GM12864 (cell line): ENCODE measurements at regions not wholly inside any gene's neighbourhood (a gene's known extent, or its start where the extent isn't known, plus 50 kb on each side); places are given as distances from the start of the nearest gene placed in this dataset.
"Not testable (repeated sequence)": the region's sequence is repeated elsewhere in the genome, so short reads cannot be mapped to it uniquely, and the experiment has no call there.

ENCODE experiments used
- DNase-seq: peaks from one replicate; pipeline ENCODE4 v3.0.0-alpha.2; 2011; ENCODE audit warnings: low read depth
- H3K4me3 ChIP-seq: 2 replicates; pipeline ENCODE4 v1.5.1; 2011; ENCODE audit warnings: mild to moderate bottlenecking, low read depth, low read length, control low read depth
- TF ChIP-seq, protein P1 (sequence below): IDR thresholded peaks from 2 replicates; pipeline ENCODE4 v1.5.1; 2011; ENCODE audit warnings: low read depth, mild to moderate bottlenecking, moderate library complexity, low read length, control low read depth, inconsistent platforms; ENCODE audit errors: missing control alignments

DNA sequence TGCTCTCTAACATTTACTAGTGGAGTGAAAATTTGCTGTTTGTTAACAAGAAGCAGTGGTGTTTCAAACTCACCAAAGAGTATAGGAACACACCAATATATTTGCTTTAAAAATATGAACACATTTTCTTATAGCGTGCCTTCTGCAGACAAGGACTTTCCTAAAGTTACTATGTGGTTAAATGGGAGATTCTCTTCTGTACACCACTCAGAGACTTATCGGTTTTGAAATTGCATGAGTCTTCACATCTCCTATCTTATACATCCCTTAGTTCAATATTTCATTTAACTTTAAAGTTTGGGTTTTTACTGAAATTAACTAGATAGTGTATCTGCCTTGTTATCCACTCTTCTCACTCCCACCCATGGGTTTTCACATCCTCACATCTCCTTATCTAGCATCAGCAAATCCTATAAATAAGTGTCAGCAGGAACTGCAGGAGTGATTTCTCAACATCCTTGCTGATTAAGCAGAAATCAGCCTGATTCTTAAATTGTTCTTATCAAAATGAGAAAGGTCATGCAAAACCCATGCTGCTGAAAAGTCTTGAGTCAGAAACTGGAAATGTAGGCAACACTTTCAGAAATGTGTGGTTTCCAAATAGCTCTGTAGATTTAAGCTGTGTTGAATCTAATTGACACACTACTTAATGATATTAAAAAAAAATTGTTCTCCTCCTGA is 1075.6 kb upstream of the GJE1 start:
- no peak for DNase-seq
- H3K4me3 ChIP-seq = no peak overlapping the region
- TF ChIP-seq, protein P1, sequence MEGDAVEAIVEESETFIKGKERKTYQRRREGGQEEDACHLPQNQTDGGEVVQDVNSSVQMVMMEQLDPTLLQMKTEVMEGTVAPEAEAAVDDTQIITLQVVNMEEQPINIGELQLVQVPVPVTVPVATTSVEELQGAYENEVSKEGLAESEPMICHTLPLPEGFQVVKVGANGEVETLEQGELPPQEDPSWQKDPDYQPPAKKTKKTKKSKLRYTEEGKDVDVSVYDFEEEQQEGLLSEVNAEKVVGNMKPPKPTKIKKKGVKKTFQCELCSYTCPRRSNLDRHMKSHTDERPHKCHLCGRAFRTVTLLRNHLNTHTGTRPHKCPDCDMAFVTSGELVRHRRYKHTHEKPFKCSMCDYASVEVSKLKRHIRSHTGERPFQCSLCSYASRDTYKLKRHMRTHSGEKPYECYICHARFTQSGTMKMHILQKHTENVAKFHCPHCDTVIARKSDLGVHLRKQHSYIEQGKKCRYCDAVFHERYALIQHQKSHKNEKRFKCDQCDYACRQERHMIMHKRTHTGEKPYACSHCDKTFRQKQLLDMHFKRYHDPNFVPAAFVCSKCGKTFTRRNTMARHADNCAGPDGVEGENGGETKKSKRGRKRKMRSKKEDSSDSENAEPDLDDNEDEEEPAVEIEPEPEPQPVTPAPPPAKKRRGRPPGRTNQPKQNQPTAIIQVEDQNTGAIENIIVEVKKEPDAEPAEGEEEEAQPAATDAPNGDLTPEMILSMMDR = no peak

DNA sequence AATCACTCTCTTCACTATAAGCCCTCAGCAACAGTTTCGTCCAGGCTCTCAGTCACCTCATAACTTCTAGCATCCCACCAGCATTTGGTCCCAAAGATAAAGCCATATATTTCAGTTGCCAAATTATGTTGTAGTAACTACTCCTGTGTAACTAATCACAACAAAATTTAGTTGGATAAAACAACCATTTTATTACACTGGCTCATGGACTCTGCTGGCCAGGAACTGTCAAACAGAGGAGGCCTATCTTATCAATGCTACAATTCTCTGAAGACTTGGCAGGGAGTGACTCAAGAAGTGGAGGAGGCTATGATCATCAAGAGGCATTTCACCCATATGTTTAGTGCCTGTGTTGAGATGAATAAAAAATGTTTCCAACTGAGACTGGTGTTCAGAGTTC is 1082.3 kb upstream of the GJE1 start:
- H3K4me3 ChIP-seq = no peak overlapping the region
- TF ChIP-seq, protein P1 = no peak
- no peak for DNase-seq

DNA sequence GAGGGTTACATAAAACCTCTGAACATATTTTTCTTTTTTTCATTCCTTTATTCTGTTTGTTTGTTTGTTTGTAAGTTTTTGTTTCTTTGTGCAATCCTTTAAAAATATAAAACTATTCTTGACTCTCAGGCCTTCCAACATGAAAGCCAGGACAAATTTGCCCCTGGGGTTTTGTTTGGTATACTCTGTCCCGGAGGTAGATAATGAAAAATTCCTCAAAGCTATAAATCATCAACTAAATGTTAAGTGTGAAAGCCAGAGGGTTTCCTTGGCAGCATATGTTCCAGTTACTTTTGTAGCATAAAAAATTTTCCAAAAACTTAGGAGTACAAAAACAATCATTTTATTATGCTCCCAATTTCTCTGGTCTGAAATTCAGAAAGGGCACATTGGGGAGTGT is 1084.3 kb upstream of the GJE1 start:
- no peak for DNase-seq
- TF ChIP-seq, protein P1 = no peak
- H3K4me3 ChIP-seq = no peak overlapping the region

DNA sequence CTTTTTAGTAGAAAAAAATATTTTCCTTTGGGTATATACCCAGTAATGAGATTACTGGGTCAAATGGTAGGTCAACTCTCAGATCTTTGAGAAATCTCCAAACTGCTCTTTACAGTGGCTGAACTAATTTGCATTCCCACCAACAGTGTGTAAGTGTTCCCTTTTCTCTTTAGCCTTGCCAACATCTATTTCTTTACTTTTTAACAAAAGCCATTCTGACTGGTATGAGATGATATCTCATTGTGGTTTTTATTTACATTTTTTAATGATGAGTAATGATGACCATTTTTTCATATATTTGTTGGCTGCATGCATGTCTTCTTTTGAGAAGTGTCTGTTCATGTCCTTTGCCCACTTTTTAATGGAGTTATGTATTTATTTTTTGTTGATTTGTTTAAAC is 1086.2 kb upstream of the GJE1 start:
- DNase-seq, H3K4me3 ChIP-seq: not testable (repeated sequence)

DNA sequence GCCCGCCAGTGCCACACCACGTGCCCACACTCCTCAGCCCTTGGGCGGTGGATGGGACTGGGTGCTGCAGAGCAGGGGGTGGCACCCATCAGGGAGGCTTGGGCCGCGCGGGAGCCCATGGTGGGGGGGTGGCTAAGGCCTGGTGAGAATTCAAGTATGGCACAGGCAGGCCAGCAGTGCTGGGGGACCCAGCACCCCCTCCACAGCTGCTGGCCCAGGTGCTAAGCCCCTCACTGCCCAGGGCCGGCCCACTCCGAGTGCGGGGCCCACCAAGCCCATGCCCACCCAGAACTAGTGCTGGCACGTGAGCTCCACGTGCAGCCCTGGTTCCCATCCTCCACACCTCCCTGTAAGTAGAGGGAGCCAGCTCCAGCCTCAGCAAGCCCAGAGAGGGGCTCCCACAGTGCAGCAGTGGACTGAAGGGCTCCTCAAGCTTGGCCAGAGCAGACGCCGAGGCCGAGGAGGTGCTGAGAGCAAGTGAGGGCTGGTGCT is 1091.1 kb upstream of the GJE1 start:
- no peak for DNase-seq
- TF ChIP-seq, protein P1 = no peak

DNA sequence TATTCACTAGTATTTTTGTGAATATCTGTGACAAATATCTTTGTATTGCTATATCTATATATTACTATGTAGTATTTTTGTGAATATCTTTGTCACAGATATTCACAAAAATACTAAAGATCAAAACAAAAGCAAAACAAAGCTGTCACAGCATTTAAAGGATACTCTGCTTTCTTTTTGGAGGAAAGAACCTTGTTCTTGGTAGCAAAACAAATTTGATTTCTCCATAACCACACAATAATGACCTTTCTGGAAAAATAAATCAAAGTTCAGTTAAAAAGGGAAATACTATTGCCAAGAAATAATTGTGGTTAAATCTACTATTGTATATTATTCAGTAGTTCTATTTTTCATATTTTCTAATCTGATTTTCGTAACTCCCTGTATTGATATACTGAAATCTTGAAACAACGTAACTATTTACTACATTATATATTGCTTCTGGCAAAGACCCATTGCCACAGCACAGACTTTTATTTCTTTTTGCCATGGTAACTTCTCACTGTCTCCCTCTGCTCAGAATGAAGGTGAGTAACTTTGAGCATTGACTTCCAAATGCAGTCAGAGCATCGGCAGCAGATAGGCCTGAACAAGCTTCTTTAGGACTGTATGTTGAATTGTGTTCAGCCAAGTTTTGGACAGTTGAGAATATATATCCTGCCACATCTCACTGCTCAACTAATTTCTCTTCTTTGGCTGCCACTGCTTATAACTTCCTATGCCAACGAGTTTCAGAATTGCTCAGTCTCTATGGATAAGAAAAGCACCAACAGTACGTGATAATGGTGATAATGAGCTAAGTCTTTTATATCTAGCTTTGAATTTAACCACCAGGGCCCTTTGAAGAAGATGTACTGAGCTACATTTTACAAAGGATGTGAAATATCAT is 1097.2 kb upstream of the GJE1 start:
- TF ChIP-seq, protein P1 = no peak
- no peak for DNase-seq
- H3K4me3 ChIP-seq = no peak overlapping the region

More for the DNA sequence above, 1091.1 kb upstream of the GJE1 start:
- no peak overlapping the region for H3K4me3 ChIP-seq

DNA sequence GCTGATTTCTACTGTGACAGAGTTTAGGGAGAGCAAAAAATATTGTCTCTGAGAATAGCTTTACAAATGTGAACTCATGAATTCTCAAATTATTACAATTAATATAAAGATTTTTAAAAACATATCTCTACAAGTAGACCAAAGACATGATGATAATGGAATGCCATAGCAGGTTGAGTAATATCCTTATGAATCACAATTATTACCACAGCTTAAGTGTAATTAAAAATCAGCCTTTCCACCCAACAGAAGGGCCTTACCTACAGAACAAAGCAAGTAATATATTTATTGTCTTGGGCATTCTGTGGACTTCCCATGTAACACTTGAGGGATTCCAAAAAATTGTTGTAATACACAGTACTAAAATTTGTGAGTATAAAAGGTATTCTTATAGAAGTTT is 1099.6 kb upstream of the GJE1 start:
- no peak overlapping the region for H3K4me3 ChIP-seq
- DNase-seq = no peak
- TF ChIP-seq, protein P1 = no peak
